CD4-positive, alpha-beta T cell treated with Interferon gamma for 1 hour (primary cell): ENCODE measurements at regions not wholly inside any gene's neighbourhood (a gene's known extent, or its start where the extent isn't known, plus 50 kb on each side); places are given as distances from the start of the nearest gene placed in this dataset.
"Not testable (repeated sequence)": the region's sequence is repeated elsewhere in the genome, so short reads cannot be mapped to it uniquely, and the experiment has no call there.

Experiments used
- DNase-seq: peaks from one replicate; pipeline ENCODE4 v3.0.0-alpha.2; 2020

DNA sequence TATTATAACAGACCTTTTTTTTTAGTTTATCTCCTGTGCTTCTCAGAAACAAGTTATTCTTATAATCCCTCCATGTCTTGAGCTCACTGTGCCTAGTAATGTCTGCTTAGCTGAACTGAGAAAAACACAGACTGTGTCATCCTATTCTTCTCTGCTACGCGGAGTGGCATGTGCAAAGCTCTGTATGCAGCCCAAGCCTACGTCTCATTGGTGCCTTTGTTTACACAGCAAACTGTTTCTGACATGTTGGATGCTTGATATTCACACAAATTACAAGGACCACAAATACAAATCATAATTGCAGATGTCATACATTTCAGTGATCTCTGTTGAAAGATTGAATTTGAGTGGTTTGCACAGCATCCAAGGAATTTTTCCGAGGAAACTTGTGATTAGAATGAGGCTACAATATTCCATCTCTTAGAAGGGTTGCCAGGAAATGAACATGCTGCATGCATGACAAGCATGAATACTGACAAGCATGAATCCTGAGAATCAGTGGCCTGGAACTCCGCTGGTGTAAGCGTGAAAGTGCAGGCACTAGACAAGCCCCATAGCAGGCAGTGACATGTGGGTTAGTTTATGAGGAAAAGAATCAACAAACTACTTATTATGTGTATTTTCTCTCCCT, 128.4 kb upstream of the SGK1 start:
- DNase-seq: no peak

GRCh38 chr6:134443009-134443408, 125.1 kb upstream of the SGK1 start:
- no peak for DNase-seq

- no peak for DNase-seq
Measured at GRCh38 chr6:134442073-134442472, 124.2 kb upstream of the SGK1 start.

- no peak for DNase-seq
Measured at GRCh38 chr6:134438837-134439236, 120.9 kb upstream of the SGK1 start.

DNA sequence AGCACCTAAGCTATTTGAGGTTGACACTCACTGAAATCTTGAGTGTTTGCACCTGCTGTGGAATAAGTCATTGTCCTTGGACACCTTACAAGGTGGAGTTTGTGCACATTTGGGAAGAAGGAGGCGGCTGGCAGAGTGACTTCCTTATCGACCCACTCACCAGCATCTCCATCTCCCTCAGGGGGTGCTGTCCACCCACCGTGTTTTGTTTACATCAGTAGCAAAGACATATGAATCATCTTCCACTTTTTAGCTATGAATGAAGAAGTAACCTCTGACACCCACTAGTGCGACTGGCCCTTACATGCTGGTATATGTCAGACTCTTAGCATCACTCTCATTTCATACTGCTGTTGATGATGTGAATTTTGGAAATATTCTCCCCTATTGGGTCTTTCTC, 119.5 kb upstream of the SGK1 start:
- peak; percentile 63 for DNase-seq

DNA sequence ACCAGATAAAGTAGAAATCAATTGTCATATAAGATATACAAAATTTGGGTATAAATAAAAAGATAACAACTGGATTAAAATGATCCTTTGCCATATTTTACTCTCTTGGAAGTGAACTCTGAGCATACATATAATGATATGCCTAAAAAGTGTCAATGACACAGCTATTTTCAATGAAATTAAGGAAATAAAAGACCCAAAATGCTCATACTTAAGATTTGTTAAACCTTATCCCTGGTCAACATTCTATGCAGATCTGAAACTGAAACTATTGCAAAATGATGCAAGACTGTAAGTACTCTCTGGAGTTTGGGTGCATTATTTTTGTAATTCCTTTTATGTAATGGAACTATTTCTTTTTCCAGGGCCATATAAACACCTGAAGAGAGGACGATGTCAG, 119.0 kb upstream of the SGK1 start:
- DNase-seq: no peak

DNA sequence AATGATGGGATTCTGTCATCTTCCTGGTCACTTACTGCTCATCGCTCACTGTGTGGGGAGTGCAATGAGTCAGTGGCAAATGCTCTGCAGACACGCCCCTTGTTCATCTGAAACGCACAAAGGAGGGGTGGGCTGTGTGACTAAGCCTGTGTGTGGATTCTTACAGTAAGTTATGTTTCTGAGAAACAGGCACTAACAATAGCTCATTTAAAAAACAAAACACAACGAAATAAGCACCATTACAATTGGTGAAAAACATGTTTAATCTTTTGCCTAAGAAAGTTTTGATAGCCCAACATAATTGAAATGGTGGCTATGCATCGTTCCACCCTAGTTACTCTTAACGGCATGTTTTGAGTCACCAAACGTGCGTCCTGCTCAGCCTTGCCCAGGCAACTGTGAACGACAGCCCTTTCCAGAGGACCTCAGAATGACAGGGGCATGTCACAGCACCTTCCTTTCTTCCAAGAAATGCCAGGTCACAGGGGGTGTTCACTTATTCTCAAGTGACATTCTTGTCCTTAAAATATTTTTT, 118.4 kb upstream of the SGK1 start:
- peak; percentile 77 for DNase-seq

DNA sequence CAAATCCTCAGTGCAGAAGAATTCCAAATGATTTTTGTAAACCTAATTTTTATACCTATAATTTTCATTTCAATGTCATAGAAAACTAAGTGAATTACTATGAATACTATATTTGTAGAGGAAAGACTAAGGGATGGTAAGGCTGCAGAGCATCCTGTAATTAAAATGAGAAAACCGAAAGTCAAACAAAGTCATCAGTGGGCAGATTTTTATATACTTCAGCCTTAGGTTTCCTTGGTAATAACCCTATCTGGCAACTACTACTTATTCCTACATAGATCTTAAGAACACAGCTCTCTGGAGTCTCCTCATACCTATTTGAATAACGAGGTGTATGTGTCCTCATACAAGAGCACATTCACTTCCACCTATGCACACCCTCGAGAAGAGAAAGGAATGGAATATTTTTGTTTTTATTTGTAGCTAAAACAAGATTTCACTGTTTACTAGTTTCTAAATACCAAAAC, 117.9 kb upstream of the SGK1 start:
- no peak for DNase-seq

- no peak for DNase-seq
Measured at GRCh38 chr6:134434019-134434942, 116.4 kb upstream of the SGK1 start.

GRCh38 chr6:134432036-134432435, 114.1 kb upstream of the SGK1 start:
- DNase-seq: no peak

- DNase-seq: no peak
Measured at GRCh38 chr6:134431421-134431859, 113.5 kb upstream of the SGK1 start.

DNA sequence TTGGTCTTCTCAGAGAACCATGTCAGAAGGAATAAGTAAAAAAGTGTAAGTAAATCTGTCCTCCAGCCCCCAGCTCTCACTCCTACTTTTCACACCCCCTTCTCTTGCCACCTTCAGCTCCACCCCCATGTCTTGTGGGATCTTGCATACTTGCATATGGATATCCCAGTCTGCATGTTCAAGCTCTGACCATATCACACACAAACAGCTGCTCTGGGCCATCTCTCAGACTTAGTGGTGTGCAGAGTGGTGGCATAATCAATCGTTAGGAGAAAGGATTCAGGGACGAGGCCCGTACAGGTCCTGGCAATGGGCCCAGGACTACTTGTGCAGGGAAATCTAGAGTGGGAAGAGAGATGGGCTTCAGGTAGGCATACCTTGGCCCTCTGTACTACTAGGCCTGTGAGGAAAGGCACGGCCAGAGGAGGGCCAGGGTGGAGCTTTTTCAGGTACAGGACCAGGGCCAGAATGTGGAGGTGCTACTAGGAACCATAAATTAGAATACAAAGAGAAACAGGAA, 112.0 kb upstream of the SGK1 start:
- DNase-seq: no peak

GRCh38 chr6:134427721-134428120, 109.8 kb upstream of the SGK1 start:
- no peak for DNase-seq

GRCh38 chr6:134426623-134427022, 108.7 kb upstream of the SGK1 start:
- DNase-seq: no peak

DNA sequence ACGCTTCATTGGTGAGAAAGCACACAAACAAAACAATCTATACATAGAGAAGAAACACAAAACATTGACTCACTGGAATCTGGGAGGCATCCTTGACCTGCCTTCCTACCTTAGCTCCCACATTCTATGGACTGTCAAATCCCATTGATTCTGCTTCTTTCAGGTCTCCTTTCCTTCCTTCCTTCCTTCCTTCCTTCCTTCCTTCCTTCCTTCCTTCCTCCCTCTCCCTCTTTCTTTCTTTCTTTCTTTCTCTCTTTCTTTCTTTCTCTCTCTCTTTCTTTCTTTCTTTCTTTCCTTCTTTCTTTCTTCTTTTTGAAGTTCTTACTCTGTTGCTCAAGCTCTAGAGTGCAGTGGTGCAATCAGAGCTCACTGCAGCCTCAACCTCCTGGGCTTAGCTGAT, 108.0 kb upstream of the SGK1 start:
- DNase-seq: not testable (repeated sequence)

DNA sequence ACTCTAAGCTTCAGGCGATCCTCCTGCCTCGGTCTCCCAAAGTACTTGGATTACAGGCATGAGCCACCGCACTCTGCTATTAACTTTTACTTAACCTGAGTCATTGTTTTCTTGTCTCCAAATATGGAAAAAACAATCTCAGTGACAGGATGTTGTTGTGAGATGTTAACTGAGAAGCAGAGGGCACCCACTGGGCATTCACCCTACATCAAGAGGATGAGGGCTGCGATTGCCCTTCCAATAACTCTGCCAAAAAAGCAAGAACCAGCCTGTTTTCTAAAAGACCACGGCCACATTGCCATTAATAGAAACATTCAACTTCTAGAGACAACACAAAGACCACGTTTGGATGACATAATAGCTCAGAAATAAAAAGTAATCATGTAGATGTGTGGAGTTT, 107.6 kb upstream of the SGK1 start:
- DNase-seq: no peak

GRCh38 chr6:134424798-134425170, 106.9 kb upstream of the SGK1 start:
- DNase-seq: no peak

DNA sequence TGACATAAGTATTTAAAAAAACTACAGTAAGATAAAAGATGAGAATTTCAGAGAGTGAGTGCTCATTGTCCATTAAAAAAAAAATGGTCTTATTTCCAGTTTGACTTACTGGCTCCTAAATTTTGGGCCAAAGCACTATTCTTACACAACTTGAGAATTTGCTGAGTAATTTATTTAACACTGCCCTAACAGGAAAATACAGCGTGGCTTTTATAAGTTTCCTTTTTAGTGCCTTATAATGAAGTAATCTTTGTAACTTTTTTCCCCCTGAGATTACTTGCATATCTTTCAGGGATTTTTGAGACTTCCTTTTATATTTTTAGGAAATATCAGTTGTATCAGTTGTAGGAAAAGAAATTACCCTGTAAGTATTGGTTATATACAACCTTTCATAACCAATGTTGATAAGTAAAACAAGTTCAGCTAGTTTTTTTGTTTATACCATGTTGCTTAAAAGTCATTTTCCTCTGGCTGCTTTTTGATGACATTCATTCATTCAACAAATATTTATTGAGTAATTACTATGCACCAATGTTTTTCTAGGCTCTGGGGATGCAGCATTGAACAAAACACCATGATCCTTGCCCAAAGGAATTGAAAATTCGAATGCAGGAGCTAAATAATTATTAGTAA, 106.4 kb upstream of the SGK1 start:
- DNase-seq: no peak

DNA sequence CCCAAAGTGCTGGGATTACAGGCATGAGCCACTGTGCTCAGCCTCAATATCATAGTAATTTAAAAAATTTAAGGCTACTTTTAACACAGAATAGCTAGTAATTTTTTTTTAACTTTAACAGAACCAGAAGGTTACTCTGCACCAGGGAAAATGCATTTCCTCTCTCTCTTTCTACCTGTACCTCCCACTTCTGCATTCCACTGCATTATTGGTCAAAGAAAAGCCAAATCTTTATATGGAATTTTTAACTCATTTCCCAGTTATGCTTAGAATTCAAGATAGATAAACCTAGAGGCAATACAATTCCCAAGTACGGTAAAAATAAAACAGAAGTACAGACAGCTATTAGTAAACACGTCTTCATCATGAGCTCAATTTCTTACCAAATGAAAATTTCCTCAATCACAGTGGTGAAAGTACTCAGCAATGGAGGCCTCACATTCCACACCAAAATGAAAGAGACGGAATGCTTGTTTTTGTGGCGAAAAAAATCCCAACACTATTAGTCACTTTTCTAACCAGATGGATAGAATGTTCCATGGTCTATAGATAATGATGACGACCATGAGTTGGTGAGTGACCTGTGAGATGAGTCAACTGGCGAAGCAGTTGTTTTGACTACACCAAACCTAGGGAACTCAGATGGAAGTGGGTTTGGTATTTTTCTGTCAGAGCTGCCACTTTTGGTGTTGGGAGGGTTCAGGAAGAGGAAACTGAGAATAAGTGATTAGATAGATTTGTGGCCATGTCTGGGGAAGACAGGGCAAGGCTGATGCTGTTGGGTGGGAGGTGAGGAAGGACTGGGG, 104.7 kb upstream of the SGK1 start:
- peak; percentile 3 for DNase-seq

- DNase-seq: no peak
Measured at GRCh38 chr6:134421501-134421900, 103.6 kb upstream of the SGK1 start.

GRCh38 chr6:134420614-134421181, 102.8 kb upstream of the SGK1 start:
- peak; percentile 11 for DNase-seq

DNA sequence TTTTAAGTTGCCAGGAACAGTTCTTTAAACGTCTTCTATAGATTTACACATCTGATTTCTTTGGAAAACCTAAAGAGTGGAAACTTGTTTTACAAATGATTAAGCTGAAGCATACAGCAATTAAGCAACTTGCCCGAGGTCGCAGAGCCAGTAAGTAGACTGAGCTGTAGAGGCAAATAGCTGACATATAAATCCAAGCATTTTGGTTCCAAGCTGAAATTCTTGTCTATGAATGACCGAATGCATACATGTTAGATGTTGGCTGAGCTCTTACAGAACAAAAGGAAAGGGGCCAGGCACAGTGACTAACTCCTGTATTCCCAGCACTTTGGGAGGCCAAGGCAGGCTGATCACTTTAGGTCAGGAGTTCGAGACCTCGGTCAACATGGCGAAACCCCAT, 101.8 kb upstream of the SGK1 start:
- DNase-seq: no peak
